Liver (tissue), 3 donors: ENCODE measurements at regions not wholly inside any gene's neighbourhood (a gene's known extent, or its start where the extent isn't known, plus 50 kb on each side); places are given as distances from the start of the nearest gene placed in this dataset.

ENCODE experiments used
- EGR1 ChIP-seq, 2 donors: IDR thresholded peaks; 2 replicates each; pipeline ENCODE4 v1.6.1; 2016 to 2018; ENCODE audit warnings: antibody characterized with exemption in 2 of 2, low read depth in 2 of 2
- JUND ChIP-seq, 2 donors: IDR thresholded peaks; 2 replicates each; pipeline ENCODE4 v1.6.1; 2016; ENCODE audit warnings: antibody characterized with exemption in 2 of 2
- YY1 ChIP-seq: IDR thresholded peaks from 2 replicates; pipeline ENCODE4 v1.6.1; 2016; ENCODE audit warnings: antibody characterized with exemption, mild to moderate bottlenecking
- TF ChIP-seq, protein P1 (sequence below): fragments of 150-350 bp; IDR thresholded peaks from 2 replicates; pipeline ENCODE4 v1.5.1; 2017; ENCODE audit warnings: improper control_type of control experiment, low read depth, low read length; ENCODE audit not compliant: missing input control
- TF ChIP-seq, protein P2 (sequence below): IDR thresholded peaks from 2 replicates; pipeline ENCODE4 v1.6.1; 2016; ENCODE audit warnings: antibody characterized with exemption
- donor health status: healthy.
- donor health status: healthy.

- TF ChIP-seq, protein P1, sequence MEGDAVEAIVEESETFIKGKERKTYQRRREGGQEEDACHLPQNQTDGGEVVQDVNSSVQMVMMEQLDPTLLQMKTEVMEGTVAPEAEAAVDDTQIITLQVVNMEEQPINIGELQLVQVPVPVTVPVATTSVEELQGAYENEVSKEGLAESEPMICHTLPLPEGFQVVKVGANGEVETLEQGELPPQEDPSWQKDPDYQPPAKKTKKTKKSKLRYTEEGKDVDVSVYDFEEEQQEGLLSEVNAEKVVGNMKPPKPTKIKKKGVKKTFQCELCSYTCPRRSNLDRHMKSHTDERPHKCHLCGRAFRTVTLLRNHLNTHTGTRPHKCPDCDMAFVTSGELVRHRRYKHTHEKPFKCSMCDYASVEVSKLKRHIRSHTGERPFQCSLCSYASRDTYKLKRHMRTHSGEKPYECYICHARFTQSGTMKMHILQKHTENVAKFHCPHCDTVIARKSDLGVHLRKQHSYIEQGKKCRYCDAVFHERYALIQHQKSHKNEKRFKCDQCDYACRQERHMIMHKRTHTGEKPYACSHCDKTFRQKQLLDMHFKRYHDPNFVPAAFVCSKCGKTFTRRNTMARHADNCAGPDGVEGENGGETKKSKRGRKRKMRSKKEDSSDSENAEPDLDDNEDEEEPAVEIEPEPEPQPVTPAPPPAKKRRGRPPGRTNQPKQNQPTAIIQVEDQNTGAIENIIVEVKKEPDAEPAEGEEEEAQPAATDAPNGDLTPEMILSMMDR: no peak
- TF ChIP-seq YY1 (no peak), JUND (IDR thresholded peaks at IDR 0.05) (no peak), EGR1 (IDR thresholded peaks at IDR 0.05; ENCODE audit: low read depth in 2 of 2) (no peak)
- TF ChIP-seq, protein P2, sequence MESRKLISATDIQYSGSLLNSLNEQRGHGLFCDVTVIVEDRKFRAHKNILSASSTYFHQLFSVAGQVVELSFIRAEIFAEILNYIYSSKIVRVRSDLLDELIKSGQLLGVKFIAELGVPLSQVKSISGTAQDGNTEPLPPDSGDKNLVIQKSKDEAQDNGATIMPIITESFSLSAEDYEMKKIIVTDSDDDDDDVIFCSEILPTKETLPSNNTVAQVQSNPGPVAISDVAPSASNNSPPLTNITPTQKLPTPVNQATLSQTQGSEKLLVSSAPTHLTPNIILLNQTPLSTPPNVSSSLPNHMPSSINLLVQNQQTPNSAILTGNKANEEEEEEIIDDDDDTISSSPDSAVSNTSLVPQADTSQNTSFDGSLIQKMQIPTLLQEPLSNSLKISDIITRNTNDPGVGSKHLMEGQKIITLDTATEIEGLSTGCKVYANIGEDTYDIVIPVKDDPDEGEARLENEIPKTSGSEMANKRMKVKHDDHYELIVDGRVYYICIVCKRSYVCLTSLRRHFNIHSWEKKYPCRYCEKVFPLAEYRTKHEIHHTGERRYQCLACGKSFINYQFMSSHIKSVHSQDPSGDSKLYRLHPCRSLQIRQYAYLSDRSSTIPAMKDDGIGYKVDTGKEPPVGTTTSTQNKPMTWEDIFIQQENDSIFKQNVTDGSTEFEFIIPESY: no peak
Observed at GRCh38 chr1:22295856-22296255, 153.0 kb upstream of the WNT4 start.
